Osteocyte (in vitro differentiated cells): ENCODE measurements at regions not wholly inside any gene's neighbourhood (a gene's known extent, or its start where the extent isn't known, plus 50 kb on each side); places are given as distances from the start of the nearest gene placed in this dataset.

Experiments used
- DNase-seq: peaks from one replicate; pipeline ENCODE4 v3.0.0; 2021; ENCODE audit warnings: mixed read lengths; ENCODE audit not compliant: unreplicated experiment; ENCODE audit errors: extremely low spot score
- H3K27ac Mint-ChIP-seq: one replicate; pipeline ENCODE4 v1.8.0; 2021; ENCODE audit warnings: mild to moderate bottlenecking, mixed read lengths; ENCODE audit not compliant: unreplicated experiment
- H3K27me3 Mint-ChIP-seq: one replicate; pipeline ENCODE4 v1.8.0; 2021; ENCODE audit warnings: mixed read lengths; ENCODE audit not compliant: unreplicated experiment
- H3K36me3 Mint-ChIP-seq: one replicate; pipeline ENCODE4 v1.8.0; 2021; ENCODE audit warnings: mixed read lengths; ENCODE audit not compliant: unreplicated experiment
- H3K4me1 Mint-ChIP-seq: one replicate; pipeline ENCODE4 v1.8.0; 2021; ENCODE audit warnings: mixed read lengths; ENCODE audit not compliant: unreplicated experiment
- H3K4me3 Mint-ChIP-seq: one replicate; pipeline ENCODE4 v1.8.0; 2021; ENCODE audit warnings: mild to moderate bottlenecking, moderate library complexity, mixed read lengths; ENCODE audit not compliant: unreplicated experiment
- H3K9me3 Mint-ChIP-seq: one replicate; pipeline ENCODE4 v1.8.0; 2021; ENCODE audit warnings: mixed read lengths; ENCODE audit not compliant: unreplicated experiment
- CTCF ChIP-seq: fragments of 200-600 bp; sonication (generic); IDR thresholded peaks from 2 replicates; pipeline ENCODE4 v1.5.0; 2021; ENCODE audit warnings: antibody characterized with exemption, mild to moderate bottlenecking, moderate library complexity

- no peaks in the 10 kb centered on the region for H3K36me3 Mint-ChIP-seq
- H3K27me3 Mint-ChIP-seq: no peaks in the 10 kb centered on the region
- no peak overlapping the region for H3K4me3 Mint-ChIP-seq
- peaks cover 13% of the 10 kb centered on the region for H3K9me3 Mint-ChIP-seq
- DNase-seq: no peak
- H3K4me1 Mint-ChIP-seq: peaks cover 11% of the 10 kb centered on the region
- TF ChIP-seq CTCF: no peak
- no peak overlapping the region for H3K27ac Mint-ChIP-seq
These were observed 111.3 kb downstream of the CBLL2 start for GRCh38 chrX:22383988-22384387.

GRCh38 chrX:22389556-22390179 lies 117.0 kb downstream of the CBLL2 start:
- H3K27ac Mint-ChIP-seq: peak overlapping the region; percentile 86
- no peak overlapping the region for H3K4me3 Mint-ChIP-seq
- no peaks in the 10 kb centered on the region for H3K27me3 Mint-ChIP-seq
- no peaks in the 10 kb centered on the region for H3K36me3 Mint-ChIP-seq
- H3K4me1 Mint-ChIP-seq: peaks cover 55% of the 10 kb centered on the region
- DNase-seq: no peak
- no peak for TF ChIP-seq CTCF
- H3K9me3 Mint-ChIP-seq: peaks cover 4% of the 10 kb centered on the region

GRCh38 chrX:22392133-22392948 lies 119.6 kb downstream of the CBLL2 start:
- H3K4me3 Mint-ChIP-seq: peak overlapping the region; percentile 45
- DNase-seq: no peak

GRCh38 chrX:22395372-22395771 lies 122.7 kb downstream of the CBLL2 start:
- TF ChIP-seq CTCF: no peak
- DNase-seq: no peak
- H3K4me3 Mint-ChIP-seq: no peak overlapping the region
- no peaks in the 10 kb centered on the region for H3K27me3 Mint-ChIP-seq
- no peak overlapping the region for H3K27ac Mint-ChIP-seq
- H3K9me3 Mint-ChIP-seq: peaks cover 25% of the 10 kb centered on the region
- H3K4me1 Mint-ChIP-seq: peaks cover 52% of the 10 kb centered on the region
- no peaks in the 10 kb centered on the region for H3K36me3 Mint-ChIP-seq

More at GRCh38 chrX:22392133-22392948, 119.6 kb downstream of the CBLL2 start:
- H3K4me1 Mint-ChIP-seq: peaks cover 67% of the 10 kb centered on the region
- peaks cover 8% of the 10 kb centered on the region for H3K9me3 Mint-ChIP-seq
- TF ChIP-seq CTCF: no peak
- no peaks in the 10 kb centered on the region for H3K36me3 Mint-ChIP-seq
- H3K27me3 Mint-ChIP-seq: no peaks in the 10 kb centered on the region
- H3K27ac Mint-ChIP-seq: peak overlapping the region; percentile 79

- Mint-ChIP-seq H3K27ac (no peak overlapping the region), H3K4me3 (no peak overlapping the region), H3K9me3 (peaks cover 34% of the 10 kb centered on the region), H3K36me3 (no peaks in the 10 kb centered on the region), H3K27me3 (no peaks in the 10 kb centered on the region), H3K4me1 (peaks cover 47% of the 10 kb centered on the region)
- TF ChIP-seq CTCF: no peak
- no peak for DNase-seq
These were observed 123.7 kb downstream of the CBLL2 start for GRCh38 chrX:22396408-22396807.
